ENCODE measurements at regions not wholly inside any gene's neighbourhood (a gene's known extent, or its start where the extent isn't known, plus 50 kb on each side); places are given as distances from the start of the nearest gene placed in this dataset.
"Not testable (repeated sequence)": the region's sequence is repeated elsewhere in the genome, so short reads cannot be mapped to it uniquely, and the experiment has no call there.

GRCh38 chrX:1102786-1103185 lies 109.7 kb downstream of the CRLF2 start:
- no peak for DNase-seq (ENCODE audit: low spot score)

GRCh38 chrX:1102221-1102620 lies 110.2 kb downstream of the CRLF2 start:
- not testable (repeated sequence) for DNase-seq (ENCODE audit: low spot score)

- DNase-seq (ENCODE audit: low spot score): no peak
These were observed 113.2 kb downstream of the CRLF2 start for GRCh38 chrX:1099146-1099770.

- DNase-seq (ENCODE audit: low spot score): no peak
These were observed 115.1 kb downstream of the CRLF2 start for GRCh38 chrX:1097328-1097727.

GRCh38 chrX:1094566-1095333 lies 117.7 kb downstream of the CRLF2 start:
- DNase-seq (ENCODE audit: low spot score): no peak

- no peak for DNase-seq (ENCODE audit: low spot score)
These were observed 118.6 kb downstream of the CRLF2 start for GRCh38 chrX:1093586-1094421.

- DNase-seq (ENCODE audit: low spot score): peak; percentile 38
These were observed 119.3 kb downstream of the CRLF2 start for GRCh38 chrX:1093121-1093520.

GRCh38 chrX:1086444-1087409 lies 125.7 kb downstream of the CRLF2 start:
- no peak for DNase-seq (ENCODE audit: low spot score)

- DNase-seq (ENCODE audit: low spot score): not testable (repeated sequence)
These were observed 126.6 kb downstream of the CRLF2 start for GRCh38 chrX:1085871-1086270.

- no peak for DNase-seq (ENCODE audit: low spot score)
These were observed 127.8 kb downstream of the CRLF2 start for GRCh38 chrX:1084689-1085088.

GRCh38 chrX:1076871-1077651 lies 135.4 kb downstream of the CRLF2 start:
- DNase-seq (ENCODE audit: low spot score): no peak

GRCh38 chrX:1075741-1076140 lies 136.7 kb downstream of the CRLF2 start:
- DNase-seq (ENCODE audit: low spot score): no peak

- no peak for DNase-seq (ENCODE audit: low spot score)
These were observed 137.3 kb downstream of the CRLF2 start for GRCh38 chrX:1075156-1075555.

GRCh38 chrX:1074755-1075154 lies 137.7 kb downstream of the CRLF2 start:
- no peak for DNase-seq (ENCODE audit: low spot score)

GRCh38 chrX:1074172-1074571 lies 138.3 kb downstream of the CRLF2 start:
- DNase-seq (ENCODE audit: low spot score): no peak

- DNase-seq (ENCODE audit: low spot score): no peak
These were observed 139.6 kb downstream of the CRLF2 start for GRCh38 chrX:1072637-1073377.

- no peak for DNase-seq (ENCODE audit: low spot score)
These were observed 141.1 kb downstream of the CRLF2 start for GRCh38 chrX:1071351-1071750.

GRCh38 chrX:1062351-1062750 lies 150.1 kb downstream of the CRLF2 start:
- no peak for DNase-seq (ENCODE audit: low spot score)

GRCh38 chrX:1060562-1060960 lies 151.9 kb downstream of the CRLF2 start:
- no peak for DNase-seq (ENCODE audit: low spot score)
